BLaER1 treated with 17β-estradiol and CSF1 and Interleukin-3, amounts not matched to agents 10 nM and 100 nM (cell line): ENCODE measurements at regions not wholly inside any gene's neighbourhood (a gene's known extent, or its start where the extent isn't known, plus 50 kb on each side); places are given as distances from the start of the nearest gene placed in this dataset.

ENCODE experiments used
- H3K27ac ChIP-seq, 11 experiments: shearing (Covaris generic); formaldehyde crosslinking; 2 replicates each; pipeline ENCODE4 v1.8.1; 2022
- H3K27me3 ChIP-seq, 11 experiments: shearing (Covaris generic); formaldehyde crosslinking; 2 replicates each; pipeline ENCODE4 v1.8.1; 2022
- H3K36me3 ChIP-seq, 11 experiments: shearing (Covaris generic); formaldehyde crosslinking; 2 replicates each; pipeline ENCODE4 v1.8.1; 2022
- H3K4me1 ChIP-seq, 10 experiments: shearing (Covaris generic); formaldehyde crosslinking; 2 replicates each; pipeline ENCODE4 v1.8.1; 2022
- H3K4me2 ChIP-seq, 11 experiments: shearing (Covaris generic); formaldehyde crosslinking; 2 replicates each; pipeline ENCODE4 v1.8.1; 2022
- H3K4me3 ChIP-seq, 10 experiments: shearing (Covaris generic); formaldehyde crosslinking; 2 replicates each; pipeline ENCODE4 v1.8.1; 2022
- H3K9ac ChIP-seq, 11 experiments: shearing (Covaris generic); formaldehyde crosslinking; 2 replicates each; pipeline ENCODE4 v1.8.1; 2022
- H3K9me3 ChIP-seq, 11 experiments: shearing (Covaris generic); formaldehyde crosslinking; replicated peaks in 1 of 11; 2 replicates each; pipeline ENCODE4 v1.8.1; 2022
- H4K20me1 ChIP-seq, 11 experiments: shearing (Covaris generic); formaldehyde crosslinking; 2 replicates each; pipeline ENCODE4 v1.8.1; 2022
- Cebpa-rat ChIP-seq, 11 experiments: shearing (Covaris generic); IDR thresholded peaks; 2 replicates each; pipeline ENCODE4 v1.8.1; 2022

- no peak overlapping the region for H3K4me2 ChIP-seq
- H3K36me3 ChIP-seq: no peaks in the 10 kb centered on the region
- H3K4me1 ChIP-seq: peaks cover 0 to 11% (median 7%) of the 10 kb centered on the region in 10 experiments; a peak in 9 of 20 replicates
- H4K20me1 ChIP-seq: no peaks in the 10 kb centered on the region
- no peaks in the 10 kb centered on the region for H3K9me3 ChIP-seq
- no peak overlapping the region for H3K27ac ChIP-seq
- no peaks in the 10 kb centered on the region for H3K27me3 ChIP-seq
- no peak for TF ChIP-seq Cebpa-rat (IDR thresholded peaks at IDR 0.05)
- H3K4me3 ChIP-seq: no peak overlapping the region
- H3K9ac ChIP-seq: no peak overlapping the region
Observed at GRCh38 chr16:76661691-76662235, 384.6 kb downstream of the CNTNAP4 start.

- Histone ChIP-seq H3K4me3 (no peak overlapping the region), H3K4me2 (no peak overlapping the region), H3K4me1 (no peaks in the 10 kb centered on the region), H3K9ac (no peak overlapping the region), H3K36me3 (no peaks in the 10 kb centered on the region), H3K9me3 (no peaks in the 10 kb centered on the region), H3K27ac (no peak overlapping the region), H4K20me1 (no peaks in the 10 kb centered on the region), H3K27me3 (no peaks in the 10 kb centered on the region)
- no peak for TF ChIP-seq Cebpa-rat (IDR thresholded peaks at IDR 0.05)
Observed at GRCh38 chr16:76665571-76666275, 388.5 kb downstream of the CNTNAP4 start.

- Histone ChIP-seq H3K4me2 (no peak overlapping the region), H3K9ac (no peak overlapping the region), H3K9me3 (no peaks in the 10 kb centered on the region), H3K36me3 (no peaks in the 10 kb centered on the region), H3K27ac (no peak overlapping the region), H3K4me1 (no peaks in the 10 kb centered on the region), H3K27me3 (no peaks in the 10 kb centered on the region), H3K4me3 (no peak overlapping the region), H4K20me1 (no peaks in the 10 kb centered on the region)
- TF ChIP-seq Cebpa-rat (IDR thresholded peaks at IDR 0.05): no peak
Observed at GRCh38 chr16:76668207-76668725, 391.1 kb downstream of the CNTNAP4 start.

- H3K4me1 ChIP-seq: no peaks in the 10 kb centered on the region
- no peak overlapping the region for H3K4me2 ChIP-seq
- H3K27me3 ChIP-seq: no peaks in the 10 kb centered on the region
- no peak for TF ChIP-seq Cebpa-rat (IDR thresholded peaks at IDR 0.05)
- H3K36me3 ChIP-seq: no peaks in the 10 kb centered on the region
- no peak overlapping the region for H3K9ac ChIP-seq
- H3K9me3 ChIP-seq: no peaks in the 10 kb centered on the region
- H4K20me1 ChIP-seq: no peaks in the 10 kb centered on the region
- no peak overlapping the region for H3K27ac ChIP-seq
- no peak overlapping the region for H3K4me3 ChIP-seq
Observed at GRCh38 chr16:76669288-76669687, 392.1 kb downstream of the CNTNAP4 start.

- H3K9me3 ChIP-seq: no peaks in the 10 kb centered on the region
- H3K4me1 ChIP-seq: no peaks in the 10 kb centered on the region
- H3K4me3 ChIP-seq: no peak overlapping the region
- no peak overlapping the region for H3K9ac ChIP-seq
- no peak for TF ChIP-seq Cebpa-rat (IDR thresholded peaks at IDR 0.05)
- no peaks in the 10 kb centered on the region for H4K20me1 ChIP-seq
- no peak overlapping the region for H3K27ac ChIP-seq
- H3K36me3 ChIP-seq: no peaks in the 10 kb centered on the region
- H3K4me2 ChIP-seq: no peak overlapping the region
- H3K27me3 ChIP-seq: no peaks in the 10 kb centered on the region
Observed at GRCh38 chr16:76670125-76670857, 393.1 kb downstream of the CNTNAP4 start.

- H3K9me3 ChIP-seq: peaks cover 0 to 6% (median 0%) of the 10 kb centered on the region in 11 experiments; a peak in 3 of 22 replicates
- H3K27ac ChIP-seq: no peak overlapping the region
- no peak overlapping the region for H3K4me3 ChIP-seq
- no peak for TF ChIP-seq Cebpa-rat (IDR thresholded peaks at IDR 0.05)
- no peaks in the 10 kb centered on the region for H4K20me1 ChIP-seq
- no peak overlapping the region for H3K9ac ChIP-seq
- no peaks in the 10 kb centered on the region for H3K27me3 ChIP-seq
- no peaks in the 10 kb centered on the region for H3K36me3 ChIP-seq
- H3K4me1 ChIP-seq: no peaks in the 10 kb centered on the region
- H3K4me2 ChIP-seq: no peak overlapping the region
Observed at GRCh38 chr16:76676356-76676755, 399.2 kb downstream of the CNTNAP4 start.

- TF ChIP-seq Cebpa-rat (IDR thresholded peaks at IDR 0.05): no peak
- no peak overlapping the region for H3K4me2 ChIP-seq
- H3K36me3 ChIP-seq: no peaks in the 10 kb centered on the region
- H3K27me3 ChIP-seq: no peaks in the 10 kb centered on the region
- no peaks in the 10 kb centered on the region for H4K20me1 ChIP-seq
- H3K4me3 ChIP-seq: no peak overlapping the region
- H3K9ac ChIP-seq: no peak overlapping the region
- no peaks in the 10 kb centered on the region for H3K4me1 ChIP-seq
- H3K27ac ChIP-seq: no peak overlapping the region
- peaks cover 0 to 6% (median 0%) of the 10 kb centered on the region in 11 experiments; a peak in 3 of 22 replicates for H3K9me3 ChIP-seq
Observed at GRCh38 chr16:76681296-76681695, 404.1 kb downstream of the CNTNAP4 start.

GRCh38 chr16:76683051-76683450 lies 405.9 kb downstream of the CNTNAP4 start:
- Histone ChIP-seq H3K4me2 (no peak overlapping the region), H3K9ac (no peak overlapping the region)
- no peak for TF ChIP-seq Cebpa-rat (IDR thresholded peaks at IDR 0.05)

GRCh38 chr16:76696876-76697275 lies 419.7 kb downstream of the CNTNAP4 start:
- Histone ChIP-seq H3K36me3 (no peaks in the 10 kb centered on the region), H3K9ac (no peak overlapping the region), H3K9me3 (peaks cover 0 to 4% (median 0%) of the 10 kb centered on the region in 11 experiments; a peak in 2 of 22 replicates), H3K4me2 (no peak overlapping the region), H4K20me1 (no peaks in the 10 kb centered on the region), H3K4me3 (no peak overlapping the region), H3K27me3 (no peaks in the 10 kb centered on the region), H3K4me1 (peaks cover 0 to 11% (median 0%) of the 10 kb centered on the region in 10 experiments; a peak in 1 of 20 replicates), H3K27ac (no peak overlapping the region)
- TF ChIP-seq Cebpa-rat (IDR thresholded peaks at IDR 0.05): no peak

More at GRCh38 chr16:76683051-76683450, 405.9 kb downstream of the CNTNAP4 start:
- peaks cover 0 to 6% (median 0%) of the 10 kb centered on the region in 11 experiments; a peak in 3 of 22 replicates for H3K9me3 ChIP-seq
- H3K4me3 ChIP-seq: no peak overlapping the region
- no peaks in the 10 kb centered on the region for H3K4me1 ChIP-seq
- no peaks in the 10 kb centered on the region for H3K36me3 ChIP-seq
- H3K27ac ChIP-seq: no peak overlapping the region
- H3K27me3 ChIP-seq: no peaks in the 10 kb centered on the region
- no peaks in the 10 kb centered on the region for H4K20me1 ChIP-seq
